Embryonic facial prominence (tissue), 1 donor: ENCODE measurements at regions not wholly inside any gene's neighbourhood (a gene's known extent, or its start where the extent isn't known, plus 50 kb on each side); places are given as distances from the start of the nearest gene placed in this dataset.
"Not testable (repeated sequence)": the region's sequence is repeated elsewhere in the genome, so short reads cannot be mapped to it uniquely, and the experiment has no call there.

Source experiments
- DNase-seq: peaks from one replicate; pipeline ENCODE4 v3.0.0-alpha.2; 2016; ENCODE audit errors: extremely low spot score

GRCh38 chr6:144922120-144922722 lies 637.1 kb downstream of the UTRN start:
- no peak for DNase-seq

GRCh38 chr6:144922771-144923490 lies 637.8 kb downstream of the UTRN start:
- not testable (repeated sequence) for DNase-seq

- not testable (repeated sequence) for DNase-seq
These were observed 638.3 kb downstream of the UTRN start for GRCh38 chr6:144923491-144923787.

- DNase-seq = no peak
These were observed 643.7 kb downstream of the UTRN start for GRCh38 chr6:144928847-144929246.

- DNase-seq = no peak
These were observed 644.1 kb downstream of the UTRN start for GRCh38 chr6:144929262-144929661.

GRCh38 chr6:144931172-144932035 lies 646.3 kb downstream of the UTRN start:
- DNase-seq = no peak

- DNase-seq = no peak
These were observed 647.5 kb downstream of the UTRN start for GRCh38 chr6:144932621-144933020.

GRCh38 chr6:144935181-144935580 lies 650.0 kb downstream of the UTRN start:
- DNase-seq = no peak

- DNase-seq = no peak
These were observed 650.5 kb downstream of the UTRN start for GRCh38 chr6:144935661-144936060.

- DNase-seq = no peak
These were observed 651.6 kb downstream of the UTRN start for GRCh38 chr6:144936764-144937163.

GRCh38 chr6:144939921-144940320 lies 654.8 kb downstream of the UTRN start:
- no peak for DNase-seq

- DNase-seq = no peak
These were observed 659.0 kb downstream of the UTRN start for GRCh38 chr6:144944106-144944505.

GRCh38 chr6:144947398-144947976 lies 662.4 kb downstream of the UTRN start:
- DNase-seq = no peak

- no peak for DNase-seq
These were observed 666.7 kb downstream of the UTRN start for GRCh38 chr6:144951730-144952437.

- DNase-seq = no peak
These were observed 667.5 kb downstream of the UTRN start for GRCh38 chr6:144952456-144953240.

GRCh38 chr6:144953552-144954240 lies 668.6 kb downstream of the UTRN start:
- DNase-seq = no peak

GRCh38 chr6:144954241-144954556 lies 669.1 kb downstream of the UTRN start:
- no peak for DNase-seq

- no peak for DNase-seq
These were observed 670.3 kb downstream of the UTRN start for GRCh38 chr6:144955392-144955791.

- DNase-seq = no peak
These were observed 670.7 kb downstream of the UTRN start for GRCh38 chr6:144955859-144956258.

GRCh38 chr6:144956697-144957096 lies 671.6 kb downstream of the UTRN start:
- not testable (repeated sequence) for DNase-seq
